ENCODE measurements at regions not wholly inside any gene's neighbourhood (a gene's known extent, or its start where the extent isn't known, plus 50 kb on each side); places are given as distances from the start of the nearest gene placed in this dataset.
A peak's percentile ranks its signal among the peaks of the same experiment; 100 is the strongest.

DNA sequence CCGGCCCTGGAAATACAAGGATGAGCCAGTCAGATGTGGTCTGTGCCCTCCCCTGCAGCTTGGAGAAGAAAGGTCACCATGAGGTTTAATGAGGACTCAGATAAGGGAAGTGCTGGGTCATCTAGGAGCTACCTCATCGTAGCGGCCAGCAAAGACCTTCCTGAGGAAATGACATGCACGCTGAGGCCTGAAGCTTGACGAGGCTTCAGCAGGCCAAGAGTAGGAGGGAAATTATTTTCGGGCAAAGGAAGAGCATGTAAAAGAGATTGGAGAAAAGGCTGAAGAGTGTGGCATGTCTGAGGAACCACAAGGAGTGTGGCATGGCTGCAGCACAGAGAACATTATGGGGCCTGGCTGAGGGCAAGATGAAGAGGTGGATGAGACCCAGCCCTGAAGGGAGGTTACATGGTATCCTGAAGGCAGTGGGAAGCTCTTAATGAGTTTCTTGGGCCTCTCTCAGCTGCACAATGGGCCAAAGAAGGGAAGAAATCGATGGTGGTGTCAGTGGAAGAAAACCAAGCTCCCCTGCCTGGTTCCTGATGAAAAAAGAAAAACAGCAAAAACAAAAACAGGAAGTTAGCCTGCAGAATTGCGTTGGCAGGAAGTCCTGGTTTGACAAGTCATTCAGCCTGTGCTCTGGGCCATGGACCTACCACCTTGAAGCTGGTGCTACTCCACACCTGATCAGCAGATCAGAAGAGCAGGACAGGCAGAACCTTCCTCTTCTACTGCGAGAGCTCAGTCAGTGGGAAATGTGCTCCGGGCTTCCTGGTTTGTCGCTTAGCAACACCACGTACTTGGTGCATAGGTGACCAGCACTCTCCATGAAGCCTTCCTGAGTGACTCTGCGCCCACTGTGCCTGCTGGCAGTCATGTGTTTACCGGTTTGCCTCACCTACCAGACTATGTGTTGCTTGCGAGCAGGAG is 134.5 kb upstream of the KLF3 start (continued):
- TF ChIP-seq ZNF76 (CRISPR knock-in tag; IDR thresholded peaks at IDR 0.05; ENCODE audit: borderline replicate concordance) (no peak), ZC3H11A (IDR thresholded peaks at IDR 0.05; ENCODE audit: low read depth, low read length) (no peak), TAF1 (IDR thresholded peaks at IDR 0.05; ENCODE audit: control insufficient read depth, extremely low read depth, insufficient read depth, low read length, severe bottlenecking) (no peak), ZNF436 (CRISPR knock-in tag; IDR thresholded peaks at IDR 0.05) (no peak), TEAD2 (tag; IDR thresholded peaks at IDR 0.05) (0 out of 2 replicates have a peak, but pooled peaks have one; percentile 11), MTA2 (IDR thresholded peaks at IDR 0.05; ENCODE audit: low read depth) (peak; percentile 60), POLR3G (IDR thresholded peaks at IDR 0.05; ENCODE audit: extremely low read depth, insufficient read length, insufficient replicate concordance) (no peak), HMG20B (CRISPR knock-in tag; IDR thresholded peaks at IDR 0.05) (no peak), NR1H2 (CRISPR knock-in tag; IDR thresholded peaks at IDR 0.05) (no peak; the same call in 1 of the 2 replicates)

DNA sequence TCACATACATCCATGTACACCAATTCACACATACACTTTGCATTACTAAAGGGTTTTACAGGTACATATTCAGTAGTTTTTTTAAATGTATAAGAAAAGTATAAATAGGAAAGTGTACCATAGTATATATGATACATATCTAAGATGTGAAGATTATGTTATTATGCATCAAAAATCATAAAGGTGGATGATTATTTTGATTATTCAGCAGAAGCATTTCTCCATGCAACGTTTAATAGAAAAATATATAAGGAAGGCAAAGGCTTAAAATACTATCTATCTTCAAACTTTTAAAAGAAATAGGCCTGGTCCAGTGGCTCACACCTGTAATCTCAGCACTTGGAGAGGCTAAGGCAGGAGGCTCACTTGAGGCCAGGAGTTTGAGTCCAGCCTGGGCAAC is 133.5 kb upstream of the KLF3 start:
- H3K4me2 ChIP-seq (ENCODE audit: insufficient read depth, low read length), result no peak overlapping the region
- H3K9me1 ChIP-seq (ENCODE audit: control insufficient read depth, insufficient read depth, low read length), result no peaks in the 10 kb centered on the region
- H3K4me1 ChIP-seq (replicated peaks in 1 of 2; ENCODE audit: control insufficient read depth in 2 of 2, insufficient read depth in 2 of 2, low read length in 2 of 2), result peaks cover 13 to 24% of the 10 kb centered on the region in 2 experiments
- ChIA-PET CTCF (ENCODE audit: low intra/inter-chr PET ratio) (no interaction called here), POLR2A (interaction anchor here (0.6 to 0.9 kb wide), 2 partner anchors 9 to 137 kb away, joined by 3 to 6 read pairs; no protein-coding TSS in a partner anchor)
- 71% methylated on average over 1 of the region's 1 CpG for WGBS (ENCODE audit: insufficient coverage, low coverage, missing lambda C conversion rate)
- H3K9ac ChIP-seq (ENCODE audit: insufficient read depth in 1 of 2, low read depth in 2 of 2, low read length in 2 of 2), result no peak overlapping the region; a peak in 1 of 4 replicates
- intact Hi-C loops (cut with micrococcal nuclease), result no loop called here
- no peaks in the 10 kb centered on the region for H3K36me3 ChIP-seq (ENCODE audit: control insufficient read depth, insufficient read depth, low read length)
- FAIRE-seq (no peak), DNase-seq (ENCODE audit: extremely low read depth in 1 of 4, low spot score in 3 of 4) (no peak), ATAC-seq (no peak)
- no peak overlapping the region; the same call in 1 of the 2 replicates for H2AFZ ChIP-seq (ENCODE audit: low read depth, low read length)
- H3K27me3 ChIP-seq (ENCODE audit: control insufficient read depth in 2 of 2, insufficient read depth in 2 of 2, low read length in 2 of 2), result no peaks in the 10 kb centered on the region
- no peaks in the 10 kb centered on the region for H4K20me1 ChIP-seq (replicated peaks; ENCODE audit: control insufficient read depth, insufficient read depth, low read length)
- in situ Hi-C loops (cut with MboI), result no loop called here
- no peak for TF ChIP-seq ZNF76 (CRISPR knock-in tag; IDR thresholded peaks at IDR 0.05; ENCODE audit: borderline replicate concordance)
- peak; percentile 59 for TF ChIP-seq C11orf30 (IDR thresholded peaks at IDR 0.05; ENCODE audit: low read depth)
- peak; percentile 66 for TF ChIP-seq ZNF316 (IDR thresholded peaks at IDR 0.05)
- no TSS peak for BruUV-seq (replicated peaks)
- no peaks in the 10 kb centered on the region for H3K79me2 ChIP-seq (ENCODE audit: control insufficient read depth, insufficient read depth, low read length)
- H3K9me3 ChIP-seq (replicated peaks; ENCODE audit: control insufficient read depth, insufficient read depth, low read depth, low read length), result no peaks in the 10 kb centered on the region
- H3K27ac ChIP-seq (ENCODE audit: extremely low read depth, low read depth, low read length), result peak overlapping the region; percentile 98; the same call in 1 of the 3 replicates
- no peak overlapping the region for H3K4me3 ChIP-seq

All from K562 (cell line).